ENCODE measurements at regions not wholly inside any gene's neighbourhood (a gene's known extent, or its start where the extent isn't known, plus 50 kb on each side); places are given as distances from the start of the nearest gene placed in this dataset.
A peak's percentile ranks its signal among the peaks of the same experiment; 100 is the strongest.

- no peak for DNase-seq (ENCODE audit: low read depth in 2 of 2)
Measured at GRCh38 chr11:116413301-116414242, 359.2 kb downstream of the BUD13 start.

GRCh38 chr11:116412118-116412889, 360.5 kb downstream of the BUD13 start:
- no peak for DNase-seq (ENCODE audit: low read depth in 2 of 2)

GRCh38 chr11:116409238-116409637, 363.5 kb downstream of the BUD13 start:
- DNase-seq (ENCODE audit: low read depth in 2 of 2), result no peak

GRCh38 chr11:116406042-116406441, 366.7 kb downstream of the BUD13 start:
- DNase-seq (ENCODE audit: low read depth in 2 of 2), result no peak

- no peak for DNase-seq (ENCODE audit: low read depth in 2 of 2)
Measured at GRCh38 chr11:116404462-116404798, 368.4 kb downstream of the BUD13 start.

GRCh38 chr11:116403794-116404461, 368.9 kb downstream of the BUD13 start:
- no peak for DNase-seq (ENCODE audit: low read depth in 2 of 2)

GRCh38 chr11:116400081-116400480, 372.7 kb downstream of the BUD13 start:
- DNase-seq (ENCODE audit: low read depth in 2 of 2), result no peak

GRCh38 chr11:116397602-116398084, 375.1 kb downstream of the BUD13 start:
- DNase-seq (ENCODE audit: low read depth in 2 of 2), result no peak

GRCh38 chr11:116396331-116396730, 376.5 kb downstream of the BUD13 start:
- DNase-seq (ENCODE audit: low read depth in 2 of 2), result no peak

- DNase-seq (ENCODE audit: low read depth in 2 of 2), result no peak
Measured at GRCh38 chr11:116394022-116394421, 378.8 kb downstream of the BUD13 start.

GRCh38 chr11:116390963-116391362, 381.8 kb downstream of the BUD13 start:
- no peak for DNase-seq (ENCODE audit: low read depth in 2 of 2)

GRCh38 chr11:116388146-116388545, 384.6 kb downstream of the BUD13 start:
- DNase-seq (ENCODE audit: low read depth in 2 of 2), result no peak

GRCh38 chr11:116387641-116388040, 385.1 kb downstream of the BUD13 start:
- DNase-seq (ENCODE audit: low read depth in 2 of 2), result no peak

- DNase-seq (ENCODE audit: low read depth in 2 of 2), result no peak
Measured at GRCh38 chr11:116386118-116386699, 386.6 kb downstream of the BUD13 start.

- DNase-seq (ENCODE audit: low read depth in 2 of 2), result no peak
Measured at GRCh38 chr11:116384876-116385275, 387.9 kb downstream of the BUD13 start.

GRCh38 chr11:116384407-116384806, 388.4 kb downstream of the BUD13 start:
- no peak for DNase-seq (ENCODE audit: low read depth in 2 of 2)

GRCh38 chr11:116379185-116379828, 393.5 kb downstream of the BUD13 start:
- peak in 1 of 2 experiments; percentile 2 for DNase-seq (ENCODE audit: low read depth in 2 of 2)

GRCh38 chr11:116376547-116376946, 396.2 kb downstream of the BUD13 start:
- no peak for DNase-seq (ENCODE audit: low read depth in 2 of 2)

GRCh38 chr11:116376054-116376453, 396.7 kb downstream of the BUD13 start:
- DNase-seq (ENCODE audit: low read depth in 2 of 2), result no peak

GRCh38 chr11:116375221-116375620, 397.6 kb downstream of the BUD13 start:
- no peak for DNase-seq (ENCODE audit: low read depth in 2 of 2)

- no peak for DNase-seq (ENCODE audit: low read depth in 2 of 2)
Measured at GRCh38 chr11:116374085-116374484, 398.7 kb downstream of the BUD13 start.
